Body of pancreas (tissue), 4 donors: ENCODE measurements at regions not wholly inside any gene's neighbourhood (a gene's known extent, or its start where the extent isn't known, plus 50 kb on each side); places are given as distances from the start of the nearest gene placed in this dataset.

Experiments used
- ATAC-seq: fragments of 150-250 bp; one replicate; pipeline ENCODE4 v1.9.1; 2016
- DNase-seq, 4 donors: peaks; one replicate each; pipeline ENCODE4 v3.0.0-alpha.2; 2019
- H3K27ac ChIP-seq, 4 donors: fragments of 200-600 bp; sonication (generic); 1 replicate in 3 of 4; 2 replicates in 1 of 4; pipeline versions ENCODE4 v1.5.1 to v1.6.1; 2016 to 2019; ENCODE audit warnings: mild to moderate bottlenecking in 1 of 4, mixed read lengths in 1 of 4, moderate library complexity in 1 of 4
- H3K27me3 ChIP-seq, 2 donors: fragments of 200-600 bp; sonication (generic); one replicate each; pipeline ENCODE4 v1.6.0; 2016; ENCODE audit warnings: mild to moderate bottlenecking in 1 of 2
- H3K36me3 ChIP-seq, 2 donors: fragments of 200-600 bp; sonication (generic); replicated peaks in 1 of 2; 2 replicates each; pipeline ENCODE4 v1.5.1; 2016; ENCODE audit warnings: low read depth in 2 of 2; ENCODE audit not compliant: insufficient read depth in 1 of 2
- H3K4me1 ChIP-seq: fragments of 200-600 bp; sonication (generic); one replicate; pipeline ENCODE4 v1.6.0; 2016
- H3K4me3 ChIP-seq, 2 donors: fragments of 200-600 bp; sonication (generic); 1 replicate in 1 of 2; 2 replicates in 1 of 2; pipeline ENCODE4 v1.5.1; 2016 to 2019
- H3K9me3 ChIP-seq, 3 donors: fragments of 200-600 bp; sonication (generic); 1 replicate in 2 of 3; 2 replicates in 1 of 3; pipeline ENCODE4 v1.5.1; 2016
- CTCF ChIP-seq, 7 experiments: fragments of 450-650 bp in 4 of 7; fragments of 200-600 bp in 3 of 7; sonication (generic) in 3 of 7; IDR thresholded peaks; one replicate each; pipeline ENCODE4 v1.5.1; 2016 to 2019; ENCODE audit warnings: antibody characterized with exemption in 7 of 7
- POLR2A ChIP-seq, 3 donors: fragments of 450-650 bp; IDR thresholded peaks; one replicate each; pipeline ENCODE4 v1.6.1; 2016; ENCODE audit warnings: antibody characterized with exemption in 3 of 3, mild to moderate bottlenecking in 2 of 3
- WGBS, 2 donors: methylation state at CpG; one replicate each; pipeline ENCODE4 v1.1.5; 2017; 5-methylcytosine and 5-hydroxymethylcytosine counted together
- intact Hi-C: fragments of 100-400 bp; cut with DNase I; formaldehyde crosslinking; loops from one replicate; pipeline ENCODE4 v1.15.1; 2023

GRCh38 chr17:13699261-13699660 is 97.5 kb upstream of the HS3ST3A1 start:
- no peak overlapping the region for H3K4me3 ChIP-seq
- no peaks in the 10 kb centered on the region for H3K36me3 ChIP-seq
- whole genome bisulfite sequencing, 2 donors, result 17 to 59% methylated on average over 1 to 2 of the region's 2 CpGs
- no peaks in the 10 kb centered on the region for H3K27me3 ChIP-seq
- TF ChIP-seq CTCF (IDR thresholded peaks at IDR 0.05) (no peak), POLR2A (IDR thresholded peaks at IDR 0.05) (no peak)
- intact Hi-C loops, result no loop called here
- no peak overlapping the region for H3K27ac ChIP-seq
- H3K9me3 ChIP-seq, result no peaks in the 10 kb centered on the region
- H3K4me1 ChIP-seq, result no peaks in the 10 kb centered on the region
- no peak for DNase-seq
- ATAC-seq, result no peak

- TF ChIP-seq CTCF (IDR thresholded peaks at IDR 0.05), result no peak
- no peak for TF ChIP-seq POLR2A (IDR thresholded peaks at IDR 0.05)
- H3K4me1 ChIP-seq, result no peaks in the 10 kb centered on the region
- H3K27me3 ChIP-seq, result no peaks in the 10 kb centered on the region
- no peak for DNase-seq
- ATAC-seq, result no peak
- intact Hi-C loops, result no loop called here
- H3K27ac ChIP-seq, result no peak overlapping the region
- no peaks in the 10 kb centered on the region for H3K36me3 ChIP-seq
- no peaks in the 10 kb centered on the region for H3K9me3 ChIP-seq
- WGBS, 2 donors, result 67 to 69% methylated on average over 1 of the region's 1 CpG
- no peak overlapping the region for H3K4me3 ChIP-seq
These were observed 100.5 kb upstream of the HS3ST3A1 start for GRCh38 chr17:13702266-13702665.

GRCh38 chr17:13704333-13704732 is 102.6 kb upstream of the HS3ST3A1 start:
- ATAC-seq, result no peak
- intact Hi-C loops, result no loop called here
- H3K27ac ChIP-seq, result no peak overlapping the region
- no peak for TF ChIP-seq POLR2A (IDR thresholded peaks at IDR 0.05)
- TF ChIP-seq CTCF (IDR thresholded peaks at IDR 0.05), result no peak
- 25 to 45% methylated on average over 1 of the region's 1 CpG for WGBS, 2 donors
- no peak overlapping the region for H3K4me3 ChIP-seq
- H3K4me1 ChIP-seq, result no peaks in the 10 kb centered on the region
- H3K27me3 ChIP-seq, result no peaks in the 10 kb centered on the region
- DNase-seq, result no peak
- H3K9me3 ChIP-seq, result no peaks in the 10 kb centered on the region
- H3K36me3 ChIP-seq, result no peaks in the 10 kb centered on the region

GRCh38 chr17:13705221-13705620 is 103.5 kb upstream of the HS3ST3A1 start:
- H3K27ac ChIP-seq, result no peak overlapping the region
- no peak for TF ChIP-seq CTCF (IDR thresholded peaks at IDR 0.05)
- no peak for TF ChIP-seq POLR2A (IDR thresholded peaks at IDR 0.05)
- intact Hi-C loops, result no loop called here
- H3K4me3 ChIP-seq, result no peak overlapping the region
- no peaks in the 10 kb centered on the region for H3K9me3 ChIP-seq
- H3K36me3 ChIP-seq, result no peaks in the 10 kb centered on the region
- 59 to 69% methylated on average over 7 of the region's 7 CpGs for WGBS, 2 donors
- no peak for DNase-seq
- ATAC-seq, result no peak
- H3K4me1 ChIP-seq, result no peaks in the 10 kb centered on the region
- no peaks in the 10 kb centered on the region for H3K27me3 ChIP-seq

GRCh38 chr17:13721705-13722104 is 120.0 kb upstream of the HS3ST3A1 start:
- Histone ChIP-seq H3K4me3 (no peak overlapping the region), H3K36me3 (no peaks in the 10 kb centered on the region), H3K27ac (no peak overlapping the region), H3K27me3 (no peaks in the 10 kb centered on the region), H3K9me3 (no peaks in the 10 kb centered on the region), H3K4me1 (no peaks in the 10 kb centered on the region)
- 67 to 68% methylated on average over 5 of the region's 5 CpGs for WGBS, 2 donors
- DNase-seq (no peak), ATAC-seq (no peak)
- intact Hi-C loops, result no loop called here
- no peak for TF ChIP-seq CTCF (IDR thresholded peaks at IDR 0.05)
- no peak for TF ChIP-seq POLR2A (IDR thresholded peaks at IDR 0.05)
